BJ (cell line): ENCODE measurements at regions not wholly inside any gene's neighbourhood (a gene's known extent, or its start where the extent isn't known, plus 50 kb on each side); places are given as distances from the start of the nearest gene placed in this dataset.

ENCODE experiments used
- CTCF ChIA-PET: fragments of 350-600 bp; formaldehyde crosslinking; extraction: SDS; loops from one replicate; lab custom pipeline; 2021; ENCODE audit warnings: antibody characterized with exemption, inconsistent platforms; lab: Yijun Ruan, JAX
- POLR2A ChIA-PET: fragments of 300-600 bp; sonication (Branson Sonifier 250); formaldehyde crosslinking; extraction: SDS; loops from one replicate; lab custom pipeline; 2021; ENCODE audit warnings: antibody characterized with exemption; lab: Charles Lee
- DNase-seq: peaks from one replicate; pipeline ENCODE4 v3.0.0-alpha.2; 2011; ENCODE audit warnings: low read depth
- H3K27me3 ChIP-seq: 2 replicates; pipeline ENCODE4 v1.6.0; 2011; ENCODE audit warnings: low read length; ENCODE audit not compliant: control insufficient read depth, insufficient read depth
- H3K36me3 ChIP-seq: 2 replicates; pipeline ENCODE4 v1.5.1; 2011; ENCODE audit warnings: low read length; ENCODE audit not compliant: control insufficient read depth, insufficient read depth
- H3K4me3 ChIP-seq: 2 replicates; pipeline ENCODE4 v1.5.1; 2011; ENCODE audit warnings: low read depth, mild to moderate bottlenecking, control low read depth, low read length
- TF ChIP-seq, protein P1 (sequence below): IDR thresholded peaks from 2 replicates; pipeline ENCODE4 v1.5.1; 2011; ENCODE audit warnings: low read depth, mild to moderate bottlenecking, control low read depth, inconsistent platforms, low read length, moderate library complexity; ENCODE audit not compliant: insufficient read depth

DNA sequence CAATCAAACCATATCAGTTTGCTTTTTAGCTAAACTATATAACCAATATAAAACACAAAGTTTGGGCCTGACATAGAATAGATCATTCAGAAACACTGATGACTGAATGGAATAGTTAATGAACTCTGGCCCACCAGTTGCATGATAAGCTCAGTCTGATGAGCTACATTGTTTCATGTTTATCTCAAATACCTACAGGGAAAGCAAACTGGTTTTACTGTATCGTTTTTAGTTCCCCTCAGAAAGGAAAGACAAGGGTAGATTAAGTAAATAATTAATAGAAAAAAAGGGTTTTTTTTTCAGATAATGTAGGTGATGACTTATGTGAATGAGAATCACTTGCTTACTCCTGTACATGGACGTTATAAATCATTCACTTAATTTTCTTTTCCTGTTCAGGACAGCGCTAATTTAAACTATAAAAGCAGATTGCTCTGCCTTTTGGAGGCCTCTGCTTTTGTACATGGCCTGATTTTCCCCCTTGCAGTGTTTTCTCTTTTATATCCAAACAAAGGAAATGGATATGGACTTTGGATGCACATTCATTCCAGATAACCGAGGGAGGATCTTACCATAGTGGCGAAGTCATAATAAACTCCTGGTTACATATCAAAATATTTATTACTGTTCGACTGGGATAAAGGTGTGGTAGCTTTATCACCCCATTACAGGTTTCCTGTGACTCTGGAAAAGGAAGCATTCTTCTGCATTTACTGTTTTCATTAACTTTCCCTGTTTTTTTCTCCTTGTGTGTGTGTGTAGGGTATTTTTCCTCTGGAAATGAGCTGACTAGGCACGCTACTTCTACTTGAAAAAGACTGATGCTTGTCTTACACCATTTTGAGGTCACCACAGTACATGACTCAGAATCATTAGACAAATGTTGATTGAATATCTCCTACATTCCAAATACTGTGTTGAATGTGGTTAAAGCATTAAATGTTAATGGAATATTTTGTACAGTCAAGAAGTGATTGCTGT is 373.1 kb upstream of the HS3ST1 start:
- CTCF ChIA-PET = interaction anchor here (0.6 to 0.9 kb wide), 2 partner anchors 36 to 47 kb away, joined by 3 read pairs; no protein-coding TSS in a partner anchor
- DNase-seq = no peak

DNA sequence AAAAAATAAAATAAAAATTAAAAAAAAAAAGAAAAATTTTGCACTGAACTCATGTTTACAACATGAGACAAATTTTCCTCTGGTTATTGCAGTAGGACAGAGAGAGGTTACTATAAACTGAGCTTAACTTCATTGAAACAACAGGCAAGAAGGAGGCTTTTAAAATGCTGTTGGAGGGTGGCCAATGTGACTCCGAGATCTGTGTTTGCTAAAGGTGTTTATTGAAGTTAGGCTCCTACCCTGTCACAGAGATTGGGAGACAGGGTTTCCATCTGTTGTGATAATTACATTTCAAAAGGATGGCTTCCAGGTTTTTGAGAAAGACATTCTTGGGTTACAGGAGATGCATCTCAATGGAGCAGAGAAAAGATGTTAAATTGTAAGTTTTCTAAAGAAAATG is 370.5 kb upstream of the HS3ST1 start:
- H3K27me3 ChIP-seq = no peaks in the 10 kb centered on the region
- no peaks in the 10 kb centered on the region for H3K36me3 ChIP-seq
- H3K4me3 ChIP-seq = no peak overlapping the region
- CTCF ChIA-PET = interaction anchor here (0.6 to 0.7 kb wide), 2 partner anchors 660 to 715 kb away, joined by 4 read pairs; no protein-coding TSS in a partner anchor
- TF ChIP-seq, protein P1, sequence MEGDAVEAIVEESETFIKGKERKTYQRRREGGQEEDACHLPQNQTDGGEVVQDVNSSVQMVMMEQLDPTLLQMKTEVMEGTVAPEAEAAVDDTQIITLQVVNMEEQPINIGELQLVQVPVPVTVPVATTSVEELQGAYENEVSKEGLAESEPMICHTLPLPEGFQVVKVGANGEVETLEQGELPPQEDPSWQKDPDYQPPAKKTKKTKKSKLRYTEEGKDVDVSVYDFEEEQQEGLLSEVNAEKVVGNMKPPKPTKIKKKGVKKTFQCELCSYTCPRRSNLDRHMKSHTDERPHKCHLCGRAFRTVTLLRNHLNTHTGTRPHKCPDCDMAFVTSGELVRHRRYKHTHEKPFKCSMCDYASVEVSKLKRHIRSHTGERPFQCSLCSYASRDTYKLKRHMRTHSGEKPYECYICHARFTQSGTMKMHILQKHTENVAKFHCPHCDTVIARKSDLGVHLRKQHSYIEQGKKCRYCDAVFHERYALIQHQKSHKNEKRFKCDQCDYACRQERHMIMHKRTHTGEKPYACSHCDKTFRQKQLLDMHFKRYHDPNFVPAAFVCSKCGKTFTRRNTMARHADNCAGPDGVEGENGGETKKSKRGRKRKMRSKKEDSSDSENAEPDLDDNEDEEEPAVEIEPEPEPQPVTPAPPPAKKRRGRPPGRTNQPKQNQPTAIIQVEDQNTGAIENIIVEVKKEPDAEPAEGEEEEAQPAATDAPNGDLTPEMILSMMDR = no peak
- DNase-seq = no peak
- POLR2A ChIA-PET = no interaction called here

More for the DNA sequence above, 373.1 kb upstream of the HS3ST1 start:
- Histone ChIP-seq H3K27me3 (no peaks in the 10 kb centered on the region), H3K4me3 (no peak overlapping the region), H3K36me3 (no peaks in the 10 kb centered on the region)
- TF ChIP-seq, protein P1 = no peak
- POLR2A ChIA-PET = no interaction called here

DNA sequence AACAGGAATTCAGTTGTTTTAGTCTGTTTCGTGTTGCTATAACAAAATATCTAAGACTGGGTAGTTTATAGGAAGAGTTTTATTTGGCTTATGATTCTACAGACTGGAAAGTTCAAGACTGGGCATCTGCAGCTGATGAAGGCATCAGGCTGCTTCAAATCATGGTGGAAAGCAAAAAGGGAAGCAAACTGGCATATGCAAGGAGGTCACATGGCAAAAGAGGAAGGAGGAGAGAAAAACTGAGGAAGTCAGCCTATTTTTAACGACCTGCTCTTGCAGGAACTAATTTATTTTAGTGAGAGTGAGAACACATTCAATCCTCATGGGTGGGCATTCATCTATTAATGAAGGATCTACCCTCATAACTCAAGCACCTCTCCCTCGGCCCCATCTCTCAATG is 363.1 kb upstream of the HS3ST1 start:
- no peaks in the 10 kb centered on the region for H3K27me3 ChIP-seq
- no peak for DNase-seq
- TF ChIP-seq, protein P1 = no peak
- ChIA-PET CTCF (no interaction called here), POLR2A (no interaction called here)
- H3K36me3 ChIP-seq = no peaks in the 10 kb centered on the region
- no peak overlapping the region for H3K4me3 ChIP-seq

DNA sequence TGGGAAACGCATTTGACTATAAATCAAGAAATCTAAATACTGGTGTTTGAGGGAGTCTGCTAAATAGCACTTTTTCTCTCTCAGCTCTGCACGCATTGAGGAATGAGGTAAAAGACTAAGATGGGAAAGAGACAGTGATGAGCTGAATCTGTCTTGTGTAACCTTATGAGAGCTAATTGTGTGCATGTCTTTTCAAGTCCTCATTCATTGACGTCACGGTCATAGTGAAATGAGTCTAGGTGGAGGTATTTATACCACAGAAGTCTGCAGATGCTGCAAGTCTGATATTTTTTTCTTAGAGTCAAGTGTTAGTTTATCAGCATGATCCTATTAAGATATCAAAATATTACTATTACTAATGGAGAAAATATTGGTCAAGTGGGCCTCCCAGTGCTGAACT is 361.5 kb upstream of the HS3ST1 start:
- ChIA-PET CTCF (no interaction called here), POLR2A (no interaction called here)

DNA sequence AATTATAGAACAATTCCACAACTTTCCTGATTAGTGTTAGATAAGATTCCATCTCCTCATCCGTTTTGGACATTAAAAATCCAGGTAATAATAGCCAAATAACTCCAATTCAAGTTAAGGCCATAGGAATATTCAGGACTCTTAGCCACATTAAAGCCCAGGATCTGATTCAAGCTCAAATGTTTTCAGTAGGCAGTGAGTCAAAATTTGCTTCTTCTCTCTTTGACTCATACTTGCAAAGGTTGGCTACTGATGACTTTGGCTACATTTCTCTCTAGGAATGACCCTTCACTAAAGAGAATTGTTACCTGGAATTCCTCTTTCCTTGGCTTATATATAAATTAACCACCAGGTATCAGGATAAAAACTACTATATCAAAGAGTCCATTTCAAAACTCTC is 354.9 kb upstream of the HS3ST1 start:
- CTCF ChIA-PET = interaction anchor here (0.6 kb wide), 1 partner anchor 1570 kb away, joined by 3 read pairs; no protein-coding TSS in a partner anchor
- POLR2A ChIA-PET = no interaction called here
- Histone ChIP-seq H3K27me3 (no peaks in the 10 kb centered on the region), H3K4me3 (no peak overlapping the region), H3K36me3 (no peaks in the 10 kb centered on the region)
- TF ChIP-seq, protein P1 = no peak
- DNase-seq = no peak

More for the DNA sequence above, 361.5 kb upstream of the HS3ST1 start:
- DNase-seq = no peak
- TF ChIP-seq, protein P1 = no peak
- Histone ChIP-seq H3K27me3 (no peaks in the 10 kb centered on the region), H3K4me3 (no peak overlapping the region), H3K36me3 (no peaks in the 10 kb centered on the region)
